ENCODE measurements at regions not wholly inside any gene's neighbourhood (a gene's known extent, or its start where the extent isn't known, plus 50 kb on each side); places are given as distances from the start of the nearest gene placed in this dataset.

- TF ChIP-seq CTCF (IDR thresholded peaks at IDR 0.05; ENCODE audit: low read length) = no peak
- no peak for TF ChIP-seq EZH2 (IDR thresholded peaks at IDR 0.05; ENCODE audit: borderline replicate concordance, low read length)
Measured at GRCh38 chr17:53626286-53626685, 196.4 kb upstream of the KIF2B start.

All from OCI-LY1 (cell line).